SJCRH30 (cell line): ENCODE measurements at regions not wholly inside any gene's neighbourhood (a gene's known extent, or its start where the extent isn't known, plus 50 kb on each side); places are given as distances from the start of the nearest gene placed in this dataset.

Experiments used
- DNase-seq, 2 experiments: peaks; one replicate each; pipeline ENCODE4 v3.0.0-alpha.2; 2015 to 2020
- H3K27ac ChIP-seq: fragments of 250-450 bp; sonication (Bioruptor Pico); 2 replicates; pipeline ENCODE4 v1.5.1; 2020; ENCODE audit warnings: mild to moderate bottlenecking, moderate library complexity
- H3K27me3 ChIP-seq: fragments of 250-450 bp; sonication (Bioruptor Pico); 2 replicates; pipeline ENCODE4 v1.5.1; 2020; ENCODE audit warnings: mild to moderate bottlenecking, moderate library complexity
- H3K36me3 ChIP-seq: fragments of 250-450 bp; sonication (Bioruptor Pico); 2 replicates; pipeline ENCODE4 v1.5.1; 2020; ENCODE audit warnings: mild to moderate bottlenecking, moderate library complexity
- H3K4me1 ChIP-seq: fragments of 250-450 bp; sonication (Bioruptor Pico); 2 replicates; pipeline ENCODE4 v1.5.1; 2020; ENCODE audit warnings: mild to moderate bottlenecking, moderate library complexity
- H3K4me3 ChIP-seq: fragments of 250-450 bp; sonication (Bioruptor Pico); 2 replicates; pipeline ENCODE4 v1.5.1; 2020; ENCODE audit warnings: mild to moderate bottlenecking, moderate library complexity
- H3K9me3 ChIP-seq: fragments of 250-450 bp; sonication (Bioruptor Pico); replicated peaks from 2 replicates; pipeline ENCODE4 v1.5.1; 2020; ENCODE audit warnings: mild to moderate bottlenecking, moderate library complexity

DNA sequence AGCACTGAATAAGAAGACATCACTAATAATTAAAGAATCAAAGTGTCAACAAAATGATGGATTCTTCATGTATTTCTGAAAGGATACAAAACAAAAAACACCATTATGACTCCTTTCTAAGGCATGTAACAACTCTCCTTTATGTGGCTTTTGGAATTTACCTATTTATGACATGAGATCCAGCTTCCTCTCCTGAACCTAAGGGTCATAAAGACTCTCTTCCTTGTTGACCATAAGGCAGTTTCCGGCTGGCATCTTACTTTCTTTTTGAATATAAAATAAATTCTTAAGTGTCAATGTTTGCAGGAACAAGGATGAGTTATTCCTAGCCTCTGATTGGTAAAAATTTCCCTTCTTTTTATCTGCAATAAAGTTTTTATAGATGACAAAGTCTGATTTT, 111.1 kb upstream of the GRPR start:
- Histone ChIP-seq H3K27me3 (no peaks in the 10 kb centered on the region), H3K27ac (no peak overlapping the region), H3K4me3 (no peak overlapping the region), H3K36me3 (no peaks in the 10 kb centered on the region), H3K9me3 (no peaks in the 10 kb centered on the region), H3K4me1 (no peaks in the 10 kb centered on the region)
- DNase-seq, result no peak

DNA sequence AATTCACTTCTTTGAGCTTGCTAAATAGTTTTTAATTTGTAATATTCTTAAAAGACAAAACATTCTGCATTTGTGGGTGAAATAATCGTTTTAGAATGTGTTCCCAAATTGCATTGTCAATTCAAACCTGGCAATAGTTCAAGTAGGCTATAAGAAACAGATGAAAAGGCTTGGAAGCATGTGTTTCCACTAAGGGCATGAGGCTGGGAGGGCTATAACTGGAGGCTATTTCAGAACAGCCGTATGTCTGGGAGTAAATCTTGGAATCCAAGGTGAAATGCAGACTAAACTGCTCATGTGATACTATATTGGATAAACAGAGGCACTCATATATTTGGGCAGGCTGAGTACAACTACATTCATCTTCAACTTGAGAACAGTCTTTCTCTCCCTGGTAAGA, 117.4 kb upstream of the GRPR start:
- Histone ChIP-seq H3K4me1 (no peaks in the 10 kb centered on the region), H3K27me3 (no peaks in the 10 kb centered on the region), H3K9me3 (no peaks in the 10 kb centered on the region), H3K4me3 (no peak overlapping the region), H3K36me3 (no peaks in the 10 kb centered on the region), H3K27ac (no peak overlapping the region)
- no peak for DNase-seq

DNA sequence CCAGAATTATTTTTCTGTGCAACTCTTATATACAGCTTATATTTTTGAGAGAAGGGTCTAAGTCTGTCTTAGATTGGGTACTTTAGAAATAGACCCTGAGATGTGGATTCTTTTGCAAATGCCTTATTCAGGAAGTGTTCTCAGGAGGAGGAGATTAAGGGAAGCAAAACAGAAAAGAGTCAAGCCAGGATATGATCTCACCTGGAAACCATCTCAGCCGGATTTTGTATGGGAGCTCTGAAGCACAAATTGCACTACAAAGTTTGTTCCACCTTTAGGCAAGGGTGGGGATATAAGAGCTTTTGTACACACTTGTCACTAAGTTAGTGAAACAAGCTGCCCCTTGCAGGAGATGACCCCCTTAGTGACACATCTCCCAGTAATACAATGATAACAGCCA, 121.2 kb upstream of the GRPR start:
- no peak for DNase-seq
- no peaks in the 10 kb centered on the region for H3K4me1 ChIP-seq
- H3K36me3 ChIP-seq, result no peaks in the 10 kb centered on the region
- no peaks in the 10 kb centered on the region for H3K27me3 ChIP-seq
- H3K9me3 ChIP-seq, result no peaks in the 10 kb centered on the region
- no peak overlapping the region for H3K4me3 ChIP-seq
- no peak overlapping the region for H3K27ac ChIP-seq

DNA sequence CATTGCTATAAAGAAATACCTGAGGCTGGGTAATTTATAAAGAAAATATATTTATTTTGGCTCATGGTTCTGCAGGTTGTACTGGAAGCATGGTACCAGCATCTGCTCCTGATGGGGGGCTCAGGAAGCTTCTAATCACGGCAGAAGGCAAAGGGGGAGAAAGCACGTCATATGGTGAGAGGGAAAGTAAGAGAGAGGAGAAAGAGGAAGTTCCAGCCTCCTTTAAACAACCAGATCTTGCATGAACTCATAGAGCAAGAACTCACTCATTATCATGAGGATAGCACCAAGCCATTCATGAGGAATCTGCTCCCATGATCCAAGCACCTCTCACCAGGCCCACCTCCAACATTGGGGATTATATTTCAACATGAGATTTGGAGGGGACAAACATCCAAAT, 125.0 kb upstream of the GRPR start:
- DNase-seq, result no peak
- H3K9me3 ChIP-seq, result 0 out of 2 replicates have a peak, but pooled peaks cover 2% of the 10 kb centered on the region
- H3K4me1 ChIP-seq, result no peaks in the 10 kb centered on the region
- H3K27ac ChIP-seq, result no peak overlapping the region
- H3K27me3 ChIP-seq, result no peaks in the 10 kb centered on the region
- no peaks in the 10 kb centered on the region for H3K36me3 ChIP-seq
- no peak overlapping the region for H3K4me3 ChIP-seq

DNA sequence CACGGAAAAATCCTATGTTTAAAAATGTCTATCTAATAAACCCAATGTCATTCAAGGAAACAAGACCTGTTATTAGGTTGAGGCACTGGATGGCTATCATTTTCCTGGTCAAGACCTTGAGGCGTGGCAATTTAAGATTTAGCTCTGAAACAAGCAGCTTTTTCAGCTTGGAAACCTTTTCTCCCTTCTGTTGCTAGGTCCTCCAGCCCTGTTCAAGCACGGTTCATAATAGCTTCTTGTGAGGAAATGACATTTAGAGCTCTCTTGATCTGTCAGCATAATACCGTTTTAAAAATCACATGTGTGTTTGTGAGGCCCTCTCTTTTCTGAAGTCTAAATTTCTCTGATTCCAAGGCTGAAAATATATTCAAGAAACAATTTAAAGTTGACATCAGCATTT, 133.6 kb upstream of the GRPR start:
- DNase-seq, result no peak
- H3K36me3 ChIP-seq, result no peaks in the 10 kb centered on the region
- H3K27ac ChIP-seq, result peak overlapping the region; percentile 14
- no peaks in the 10 kb centered on the region for H3K27me3 ChIP-seq
- H3K4me3 ChIP-seq, result no peak overlapping the region
- no peaks in the 10 kb centered on the region for H3K9me3 ChIP-seq
- peaks cover 12% of the 10 kb centered on the region for H3K4me1 ChIP-seq

DNA sequence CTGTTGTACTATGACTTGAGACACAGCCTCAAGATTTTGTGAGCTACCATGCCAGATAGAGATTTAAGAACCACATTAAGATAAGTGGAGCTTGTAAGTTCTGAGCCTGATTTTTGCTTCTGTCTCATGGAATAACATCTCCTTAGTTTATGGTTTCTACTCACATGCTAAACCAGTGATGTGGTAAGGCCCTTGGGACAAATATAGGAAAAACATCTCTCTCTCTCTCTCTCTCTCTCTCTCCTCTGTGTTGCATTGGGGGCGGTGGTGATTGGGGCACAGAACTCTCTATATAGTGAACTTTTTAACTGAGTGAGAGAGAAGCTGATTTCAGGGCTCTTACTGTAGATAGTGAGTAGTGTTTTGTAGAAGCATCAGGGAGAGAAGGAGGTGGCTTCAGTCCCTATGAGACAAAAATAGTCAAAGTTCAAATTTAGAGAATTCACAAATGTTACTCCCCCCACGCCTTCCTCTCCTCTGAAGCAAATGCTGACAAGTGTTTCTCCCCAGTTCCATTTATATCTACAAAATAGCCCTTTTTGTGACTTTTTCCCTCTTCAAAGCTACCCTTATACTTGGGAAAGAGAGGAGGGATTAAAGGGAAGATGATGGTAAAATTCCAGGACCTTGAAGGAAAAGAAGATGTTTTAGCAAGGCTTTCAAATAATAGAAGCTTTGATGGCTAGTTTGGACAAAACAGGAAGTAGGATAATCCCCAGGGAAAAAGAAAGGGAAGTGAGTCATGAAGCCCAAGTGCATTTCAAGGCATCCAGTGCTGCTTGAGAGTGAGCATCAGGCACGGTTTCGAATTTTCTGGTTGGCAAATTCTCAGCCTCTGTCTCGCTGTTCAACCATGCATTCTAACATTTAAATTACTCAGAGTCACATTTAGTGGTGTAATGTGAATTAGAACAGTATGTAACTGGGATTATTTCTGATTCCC, 134.3 kb upstream of the AP1S2 start:
- no peak overlapping the region for H3K4me3 ChIP-seq
- H3K9me3 ChIP-seq, result no peaks in the 10 kb centered on the region
- H3K36me3 ChIP-seq, result no peaks in the 10 kb centered on the region
- H3K27me3 ChIP-seq, result no peaks in the 10 kb centered on the region
- peak; percentile 25 to 62 for DNase-seq
- peaks cover 12% of the 10 kb centered on the region for H3K4me1 ChIP-seq
- peak overlapping the region; percentile 14 for H3K27ac ChIP-seq

DNA sequence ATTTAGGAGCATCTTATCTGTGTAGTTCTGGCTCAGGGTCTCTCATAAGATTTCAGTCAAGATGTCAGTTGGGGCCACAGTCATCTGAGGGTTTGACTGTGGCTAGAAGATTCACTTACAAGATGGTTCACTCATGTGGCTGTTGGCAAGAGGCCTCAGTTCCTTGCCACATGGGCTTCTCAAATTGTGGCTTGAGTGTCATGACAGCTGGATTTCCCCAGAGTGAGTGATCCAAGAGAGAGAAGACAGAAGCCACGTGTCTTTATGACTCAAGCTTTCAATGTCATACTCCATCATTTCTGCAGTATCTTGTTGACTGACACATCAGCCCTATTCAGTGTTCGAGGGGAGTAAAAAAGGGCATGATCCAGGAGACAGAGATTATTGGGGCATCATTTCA, 131.3 kb upstream of the AP1S2 start:
- Histone ChIP-seq H3K27ac (no peak overlapping the region), H3K27me3 (no peaks in the 10 kb centered on the region), H3K36me3 (no peaks in the 10 kb centered on the region), H3K9me3 (no peaks in the 10 kb centered on the region), H3K4me3 (no peak overlapping the region), H3K4me1 (peaks cover 12% of the 10 kb centered on the region)
- peak in 1 of 2 experiments; percentile 25 for DNase-seq

DNA sequence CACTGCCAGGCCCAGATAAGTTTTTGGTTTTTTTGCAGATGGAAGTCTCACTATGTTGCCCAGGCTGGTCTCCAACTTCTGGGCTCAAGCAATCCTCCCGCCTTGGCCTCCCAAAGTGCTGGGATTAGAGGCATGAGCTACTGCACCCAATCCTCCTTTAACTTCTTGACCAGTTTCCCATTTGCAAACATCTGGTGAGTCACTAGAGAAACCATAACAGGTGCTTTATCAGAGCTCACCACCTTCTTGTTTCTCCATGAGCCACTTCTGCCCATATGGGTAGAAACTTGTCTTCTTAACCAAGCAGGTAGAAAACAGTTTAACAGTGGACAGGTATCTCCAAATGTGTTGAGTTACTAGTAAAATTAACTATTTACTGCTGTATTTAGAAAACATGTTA, 128.4 kb upstream of the AP1S2 start:
- H3K27ac ChIP-seq, result no peak overlapping the region
- H3K36me3 ChIP-seq, result no peaks in the 10 kb centered on the region
- no peak overlapping the region for H3K4me3 ChIP-seq
- H3K4me1 ChIP-seq, result no peaks in the 10 kb centered on the region
- H3K27me3 ChIP-seq, result no peaks in the 10 kb centered on the region
- DNase-seq, result no peak
- H3K9me3 ChIP-seq, result no peaks in the 10 kb centered on the region

DNA sequence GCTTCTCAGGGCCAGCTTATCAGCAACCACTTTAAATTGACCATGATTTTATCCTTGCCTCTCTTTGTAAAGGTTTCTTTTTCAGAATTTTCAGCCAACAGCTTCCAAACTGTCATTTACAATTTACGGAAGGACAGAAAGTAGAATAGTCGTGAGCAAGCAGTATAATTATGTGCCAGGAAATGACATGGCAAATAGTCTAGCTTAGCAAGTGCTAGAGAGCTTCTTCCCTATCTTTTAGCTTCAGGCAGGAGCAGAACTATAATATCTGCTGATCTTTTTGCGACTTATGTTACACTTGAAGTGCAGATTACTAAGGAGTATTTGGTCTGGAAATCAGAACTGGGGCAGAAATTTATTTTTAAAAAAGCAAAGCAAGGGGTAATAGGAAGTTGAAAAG, 123.0 kb upstream of the AP1S2 start:
- DNase-seq, result no peak
- Histone ChIP-seq H3K9me3 (no peaks in the 10 kb centered on the region), H3K4me1 (no peaks in the 10 kb centered on the region), H3K27ac (no peak overlapping the region), H3K36me3 (no peaks in the 10 kb centered on the region), H3K4me3 (no peak overlapping the region), H3K27me3 (no peaks in the 10 kb centered on the region)

DNA sequence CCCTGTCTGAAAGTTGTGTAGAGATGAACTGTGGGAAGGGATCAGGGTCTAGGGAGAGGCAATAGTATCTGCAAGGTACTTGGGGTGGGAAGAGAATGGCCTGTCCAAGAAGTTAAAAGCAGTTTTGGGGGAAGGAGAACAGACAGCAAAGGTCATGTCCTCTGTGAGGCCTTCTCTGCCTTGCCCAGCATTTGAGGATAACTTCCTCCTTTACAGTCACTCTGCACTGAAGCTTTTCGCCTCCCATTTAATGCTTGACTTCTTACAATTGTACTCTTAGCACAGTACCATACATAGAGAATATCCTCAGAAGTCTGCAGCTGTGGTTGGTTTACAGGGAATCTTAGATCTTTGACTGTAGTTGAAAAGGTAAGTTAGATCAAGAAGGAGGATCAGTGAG, 121.8 kb upstream of the AP1S2 start:
- no peak for DNase-seq
- H3K4me3 ChIP-seq, result no peak overlapping the region
- H3K27me3 ChIP-seq, result no peaks in the 10 kb centered on the region
- no peaks in the 10 kb centered on the region for H3K9me3 ChIP-seq
- H3K36me3 ChIP-seq, result no peaks in the 10 kb centered on the region
- no peaks in the 10 kb centered on the region for H3K4me1 ChIP-seq
- H3K27ac ChIP-seq, result no peak overlapping the region

DNA sequence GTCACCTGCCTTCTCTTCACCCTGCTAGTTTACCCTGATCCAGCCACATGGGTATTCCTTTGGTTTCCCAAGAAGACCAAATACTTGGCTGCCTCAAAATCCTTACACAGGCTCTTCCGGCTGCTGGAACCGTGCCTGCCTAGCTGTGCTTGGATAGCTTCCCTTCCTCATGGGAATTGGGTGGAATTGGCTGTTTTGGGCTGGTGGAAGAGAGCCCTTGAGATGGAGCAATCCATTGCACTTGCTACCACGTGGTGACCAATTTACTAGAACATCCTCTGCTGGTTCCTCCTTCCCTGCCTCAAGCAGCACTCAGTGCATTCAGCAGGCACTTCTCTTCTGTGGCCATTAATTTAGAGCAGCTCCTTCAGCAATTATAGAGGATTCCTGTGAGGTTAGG, 119.3 kb upstream of the AP1S2 start:
- Histone ChIP-seq H3K36me3 (no peaks in the 10 kb centered on the region), H3K27me3 (no peaks in the 10 kb centered on the region), H3K9me3 (no peaks in the 10 kb centered on the region), H3K4me3 (no peak overlapping the region), H3K4me1 (no peaks in the 10 kb centered on the region), H3K27ac (no peak overlapping the region)
- no peak for DNase-seq

DNA sequence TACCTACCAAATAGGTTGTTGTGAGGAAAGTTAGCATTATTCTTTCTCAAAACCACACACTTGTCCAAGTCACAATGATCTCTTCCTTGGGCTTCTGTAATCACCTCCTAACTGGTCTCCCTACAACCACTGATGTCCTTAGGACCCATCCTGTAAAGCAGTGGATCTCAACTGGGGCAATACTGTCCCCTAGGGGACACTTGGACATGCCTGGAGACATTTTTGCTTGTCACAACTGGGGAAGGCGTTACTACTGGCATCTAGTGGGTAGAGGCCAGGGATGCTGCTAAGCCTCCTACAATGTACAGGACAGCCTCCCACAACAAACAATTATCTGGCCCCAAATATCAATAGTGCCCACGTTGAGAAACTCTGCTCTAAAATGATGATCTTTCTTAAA, 118.7 kb upstream of the AP1S2 start:
- peak; percentile 30 to 59 for DNase-seq

DNA sequence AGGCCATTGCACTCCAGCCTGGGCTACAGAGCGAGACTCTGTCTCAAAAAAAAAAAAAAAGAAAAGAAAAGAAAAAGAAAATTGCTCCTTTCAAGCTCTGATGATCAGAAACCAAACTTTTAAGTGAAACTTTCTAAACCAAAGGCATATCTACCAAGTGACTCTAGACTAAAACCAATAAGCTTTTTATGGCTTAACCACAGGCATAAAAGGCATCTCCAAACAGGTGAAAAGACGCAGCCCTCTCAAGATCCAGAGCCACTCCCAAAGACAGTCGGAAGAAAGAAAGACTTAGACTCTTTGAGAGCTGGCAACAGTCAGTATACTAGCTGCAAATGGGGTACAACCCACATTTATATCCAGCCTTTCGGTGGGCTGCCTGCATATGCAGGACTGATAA, 117.1 kb upstream of the AP1S2 start:
- H3K4me3 ChIP-seq, result no peak overlapping the region
- H3K4me1 ChIP-seq, result no peaks in the 10 kb centered on the region
- no peak for DNase-seq
- H3K9me3 ChIP-seq, result no peaks in the 10 kb centered on the region
- H3K27ac ChIP-seq, result no peak overlapping the region
- no peaks in the 10 kb centered on the region for H3K27me3 ChIP-seq
- H3K36me3 ChIP-seq, result no peaks in the 10 kb centered on the region

More for the DNA sequence above, 118.7 kb upstream of the AP1S2 start:
- Histone ChIP-seq H3K27ac (no peak overlapping the region), H3K27me3 (no peaks in the 10 kb centered on the region), H3K4me3 (no peak overlapping the region), H3K9me3 (no peaks in the 10 kb centered on the region), H3K36me3 (no peaks in the 10 kb centered on the region), H3K4me1 (no peaks in the 10 kb centered on the region)

DNA sequence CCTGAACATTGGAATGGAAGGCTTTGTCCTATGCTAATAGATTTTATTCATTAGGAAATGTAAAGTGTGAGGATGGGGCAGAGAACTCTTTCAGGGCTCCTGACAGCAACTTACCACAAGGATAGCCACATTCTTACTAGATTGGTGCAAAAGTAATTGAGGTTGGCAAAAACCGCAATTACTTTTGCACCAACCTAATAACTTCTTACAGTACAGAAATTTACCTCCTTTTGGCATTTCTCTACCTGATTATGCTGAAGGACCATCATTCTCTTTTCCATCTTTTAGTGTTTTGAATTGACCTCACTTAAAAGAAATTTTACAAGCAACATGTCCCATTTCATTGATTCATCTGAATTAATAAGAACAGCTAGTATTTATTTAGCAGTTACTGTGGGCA, 109.2 kb upstream of the AP1S2 start:
- no peak overlapping the region for H3K27ac ChIP-seq
- DNase-seq, result no peak
- no peaks in the 10 kb centered on the region for H3K9me3 ChIP-seq
- no peaks in the 10 kb centered on the region for H3K27me3 ChIP-seq
- no peak overlapping the region for H3K4me3 ChIP-seq
- H3K36me3 ChIP-seq, result no peaks in the 10 kb centered on the region
- no peaks in the 10 kb centered on the region for H3K4me1 ChIP-seq

DNA sequence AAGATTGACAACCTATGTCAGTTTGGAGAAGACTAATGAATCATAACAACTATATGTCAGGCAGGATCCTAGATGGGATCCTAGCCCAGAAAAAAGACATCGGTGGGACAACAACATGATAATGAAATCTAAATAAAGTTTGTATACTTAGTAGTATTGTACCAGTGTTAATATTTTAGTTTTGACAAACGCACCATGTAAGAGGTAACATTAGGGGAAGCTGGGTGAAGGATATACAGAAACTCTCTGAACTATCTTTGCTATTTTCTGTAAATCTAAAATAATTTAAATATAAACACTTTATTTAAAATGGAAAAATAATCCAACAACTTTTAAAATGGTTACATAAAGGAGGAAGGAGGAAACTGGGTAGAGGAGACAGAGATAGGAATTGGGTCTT, 105.6 kb upstream of the AP1S2 start:
- H3K4me3 ChIP-seq, result no peak overlapping the region
- H3K4me1 ChIP-seq, result no peaks in the 10 kb centered on the region
- no peak overlapping the region for H3K27ac ChIP-seq
- no peaks in the 10 kb centered on the region for H3K27me3 ChIP-seq
- no peak for DNase-seq
- H3K36me3 ChIP-seq, result no peaks in the 10 kb centered on the region
- no peaks in the 10 kb centered on the region for H3K9me3 ChIP-seq

DNA sequence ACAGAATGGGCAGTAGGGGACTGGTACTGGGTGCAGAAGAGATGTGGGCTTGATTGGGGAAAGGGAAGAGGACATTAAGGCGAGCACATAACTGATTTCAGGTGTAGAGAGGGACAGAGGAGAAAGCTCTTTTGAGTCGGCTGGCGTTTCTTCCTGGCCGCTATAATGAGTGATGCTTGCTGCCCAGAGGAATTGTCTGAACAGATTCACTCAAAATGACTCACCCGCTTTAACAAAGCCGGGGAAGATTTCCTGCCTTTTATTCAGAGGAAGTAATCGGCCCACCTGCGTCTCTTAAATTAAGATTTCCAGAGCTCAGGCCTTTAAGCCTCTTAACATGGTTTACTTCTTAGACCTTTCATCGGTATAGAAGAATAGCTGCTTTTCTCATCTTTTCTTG, 102.1 kb upstream of the AP1S2 start:
- Histone ChIP-seq H3K4me1 (no peaks in the 10 kb centered on the region), H3K9me3 (no peaks in the 10 kb centered on the region), H3K27me3 (no peaks in the 10 kb centered on the region), H3K27ac (no peak overlapping the region), H3K4me3 (no peak overlapping the region), H3K36me3 (no peaks in the 10 kb centered on the region)
- DNase-seq, result no peak
